Colon (tissue), 2 donors: ENCODE measurements at regions not wholly inside any gene's neighbourhood (a gene's known extent, or its start where the extent isn't known, plus 50 kb on each side); places are given as distances from the start of the nearest gene placed in this dataset.

ENCODE experiments used
- FAIRE-seq: peaks from 2 replicates; lab custom pipeline; 2012; peaks lifted over from hg19 to GRCh38; lab: Jason Lieb, UNC
- donor health status: control.
- donor health status: control.

GRCh38 chr6:44661221-44662008, 273.9 kb downstream of the CDC5L start:
- FAIRE-seq, result no peak

DNA sequence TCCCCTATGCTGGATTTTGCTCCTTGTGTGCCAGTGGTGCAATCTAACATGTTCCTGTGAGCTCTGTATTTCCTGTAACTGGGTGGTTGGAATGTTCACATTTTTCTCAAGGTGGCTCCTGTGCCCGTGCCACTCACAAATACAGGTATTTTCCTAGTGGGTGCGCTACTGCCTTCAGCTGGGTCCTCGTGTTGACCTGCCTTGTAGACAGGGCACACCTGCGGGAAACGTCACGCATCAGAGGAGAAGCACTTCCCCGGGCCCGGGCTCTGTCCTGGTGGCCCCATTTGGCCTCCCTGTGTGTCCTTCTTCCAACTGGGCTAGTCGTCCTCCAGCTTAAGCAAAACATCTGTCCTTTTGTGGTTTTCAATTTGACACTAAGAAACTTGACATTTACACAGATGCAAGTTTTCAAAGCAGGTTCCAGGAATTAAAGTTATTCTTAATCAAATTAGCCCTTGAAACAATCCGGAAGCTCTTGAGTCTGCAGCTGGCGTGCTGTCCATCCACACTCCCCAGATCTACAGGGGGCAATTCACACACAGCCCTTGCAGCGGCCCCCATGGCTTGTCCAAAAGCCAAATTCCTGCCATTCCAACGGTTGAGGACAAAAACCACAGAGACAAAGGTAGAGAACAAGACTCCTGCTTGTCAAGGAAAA, 275.1 kb downstream of the CDC5L start:
- no peak for FAIRE-seq

DNA sequence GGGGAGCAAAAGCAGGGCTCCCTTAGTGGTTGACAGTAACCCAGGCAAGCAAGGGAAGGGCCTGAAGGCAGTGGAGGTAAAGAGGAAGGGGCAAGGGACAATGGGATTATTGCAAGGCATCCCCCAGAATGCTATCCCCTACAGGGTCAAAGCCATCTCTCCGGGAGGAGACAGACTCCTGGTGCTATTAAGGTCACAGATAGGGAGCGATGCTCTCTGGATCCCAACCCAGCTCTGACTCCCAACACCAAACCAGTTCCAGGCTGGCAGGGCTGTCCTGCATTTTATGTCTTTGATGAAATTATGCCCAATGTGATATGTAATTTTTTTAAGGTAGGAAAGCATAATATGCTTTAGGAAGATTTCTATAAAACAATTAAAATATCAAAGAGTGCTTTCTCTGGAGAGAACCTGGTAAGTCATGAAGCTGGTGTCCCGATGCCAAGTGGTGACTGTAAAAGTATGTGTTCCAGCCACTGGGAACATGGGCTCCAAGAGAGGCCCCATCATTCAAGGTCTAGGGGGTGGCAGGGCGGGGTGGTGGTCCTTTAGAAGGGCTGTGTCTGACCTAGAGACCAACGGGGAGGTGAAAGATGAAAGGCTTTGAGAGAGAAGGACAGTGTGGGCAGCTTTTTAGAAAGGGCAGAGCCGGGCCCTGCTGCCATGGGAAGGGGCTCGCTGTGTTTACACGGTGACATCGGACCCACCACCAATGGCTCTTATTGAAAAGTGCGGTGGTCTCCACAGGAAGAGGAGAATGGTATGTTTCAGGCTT, 276.5 kb downstream of the CDC5L start:
- FAIRE-seq, result no peak

DNA sequence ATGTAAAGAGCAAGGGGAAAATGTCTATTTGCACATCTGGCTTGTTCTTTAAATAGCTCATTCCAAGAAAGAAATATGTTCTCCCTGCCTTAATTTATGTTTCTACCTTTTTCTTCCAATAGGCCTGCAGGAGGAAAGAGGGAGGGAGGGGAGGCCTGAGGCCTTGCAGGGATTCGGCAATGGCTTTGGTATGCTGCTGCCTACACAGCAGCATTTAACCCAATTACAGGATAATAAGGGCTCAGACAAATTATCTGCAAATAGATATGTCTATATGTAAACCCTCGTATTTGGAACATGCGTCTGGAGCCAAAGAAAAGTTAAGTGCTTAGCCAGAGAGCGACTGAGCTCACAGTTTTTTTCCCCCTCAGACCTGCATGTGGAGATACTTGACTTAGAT, 277.2 kb downstream of the CDC5L start:
- FAIRE-seq, result no peak

GRCh38 chr6:44665143-44665542, 277.6 kb downstream of the CDC5L start:
- no peak for FAIRE-seq

GRCh38 chr6:44665683-44666082, 278.2 kb downstream of the CDC5L start:
- no peak for FAIRE-seq

- FAIRE-seq, result no peak
Observed at GRCh38 chr6:44666324-44666723, 278.8 kb downstream of the CDC5L start.

DNA sequence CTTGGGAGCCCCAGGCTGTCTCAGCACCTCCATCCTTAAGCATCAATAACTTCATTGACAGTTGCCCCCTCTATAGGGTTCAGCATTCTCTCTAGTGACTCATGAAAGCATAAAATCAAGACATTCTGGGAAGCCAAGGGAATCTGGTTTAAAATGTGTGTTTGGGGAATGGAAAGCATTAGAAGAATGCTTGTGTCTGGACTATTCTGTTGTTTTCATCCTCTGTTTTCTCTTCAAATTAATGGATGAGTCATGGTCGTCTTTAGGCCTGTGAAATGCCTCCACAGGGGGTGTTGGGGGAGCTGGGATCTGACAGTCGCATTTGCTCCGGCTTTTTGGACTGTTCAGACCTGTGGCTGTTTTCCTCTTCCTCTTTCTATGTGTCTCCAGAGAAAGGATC, 279.7 kb downstream of the CDC5L start:
- no peak for FAIRE-seq

- no peak for FAIRE-seq
Observed at GRCh38 chr6:44667668-44668390, 280.3 kb downstream of the CDC5L start.

GRCh38 chr6:44668391-44668930, 281.0 kb downstream of the CDC5L start:
- no peak for FAIRE-seq

DNA sequence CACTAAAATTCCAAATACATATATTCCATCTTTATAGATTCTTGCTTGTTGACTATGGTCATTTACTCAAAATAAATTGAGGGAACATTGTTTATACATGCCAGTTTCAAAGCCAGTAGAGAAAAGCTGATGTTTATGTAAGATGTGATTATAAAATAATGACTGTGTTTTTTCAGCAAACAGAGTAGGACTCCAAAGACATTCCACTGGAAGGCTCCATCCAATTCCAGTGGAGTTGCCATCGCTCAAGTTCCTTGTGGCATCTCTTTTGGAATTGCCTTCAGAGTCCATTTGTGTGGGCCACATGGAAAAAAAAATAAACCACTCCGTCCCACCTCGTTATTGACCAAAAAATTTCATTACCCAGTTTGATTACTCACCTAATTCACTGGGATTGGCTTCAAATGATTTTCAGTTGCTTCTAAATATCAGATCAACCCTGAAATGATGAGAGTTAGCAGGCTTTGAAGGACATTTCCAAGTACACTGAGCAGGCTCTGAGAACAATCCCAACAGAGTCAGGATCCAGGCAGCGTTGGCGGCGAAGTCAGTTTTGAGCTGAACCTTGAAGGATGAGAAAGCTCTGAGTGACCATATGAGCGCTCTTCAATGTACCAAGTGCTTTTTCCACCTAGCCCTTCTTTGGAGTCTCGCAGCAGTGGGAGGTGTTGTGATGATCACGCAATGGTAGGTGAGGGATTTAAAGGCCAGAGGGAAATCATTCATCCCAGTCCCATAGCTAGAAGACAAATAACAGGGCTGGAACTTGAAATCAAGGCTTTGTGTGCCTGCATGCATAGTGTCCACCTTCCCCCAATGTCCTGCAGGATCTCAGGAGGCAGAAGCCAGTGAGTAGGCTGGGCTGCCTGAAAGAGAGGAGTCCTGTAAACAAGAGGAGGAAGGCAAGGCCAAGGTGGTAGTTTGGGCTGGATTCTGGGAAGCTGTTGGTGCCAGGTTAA, 281.7 kb downstream of the CDC5L start:
- FAIRE-seq, result no peak

DNA sequence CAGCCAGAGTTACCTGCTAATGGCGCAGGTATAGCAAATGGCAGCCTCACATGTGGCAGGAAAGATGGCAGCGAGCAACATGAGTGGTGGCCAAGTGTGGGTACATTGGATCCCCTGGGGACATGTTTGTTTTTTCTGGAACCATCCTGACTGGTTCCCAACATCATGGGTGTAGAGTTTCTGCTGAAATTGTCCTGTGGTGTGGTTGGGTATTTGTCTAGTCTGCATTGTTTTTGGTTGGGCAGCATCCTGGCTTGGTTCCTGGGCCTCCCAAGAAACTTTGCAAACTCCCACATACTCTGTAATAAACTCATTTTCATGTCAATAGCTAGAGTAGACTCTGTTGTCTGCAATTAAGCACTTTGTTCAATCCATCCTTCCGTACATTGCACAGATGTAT, 282.6 kb downstream of the CDC5L start:
- FAIRE-seq, result no peak

DNA sequence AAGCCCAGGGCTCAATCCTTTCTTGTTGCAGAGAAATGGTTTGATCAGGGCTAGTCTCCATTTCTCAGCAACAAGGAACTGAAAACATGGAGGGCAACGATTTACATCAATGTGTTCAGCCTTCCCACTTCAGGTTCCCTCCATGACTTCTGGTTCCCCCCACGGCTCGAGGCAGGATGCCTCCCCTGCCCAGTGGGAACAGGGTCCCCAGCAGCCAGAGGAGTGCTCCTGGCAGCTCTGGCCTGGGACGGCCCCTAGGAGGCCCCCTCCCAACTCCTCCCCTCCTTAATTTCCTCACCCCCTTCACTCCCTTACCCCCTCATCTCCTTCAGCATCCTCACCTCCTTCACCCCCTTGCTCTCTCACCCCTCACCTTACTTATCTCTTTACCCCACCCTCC, 283.8 kb downstream of the CDC5L start:
- FAIRE-seq, result no peak

GRCh38 chr6:44672086-44672485, 284.6 kb downstream of the CDC5L start:
- no peak for FAIRE-seq

- no peak for FAIRE-seq
Observed at GRCh38 chr6:44672841-44673240, 285.3 kb downstream of the CDC5L start.

DNA sequence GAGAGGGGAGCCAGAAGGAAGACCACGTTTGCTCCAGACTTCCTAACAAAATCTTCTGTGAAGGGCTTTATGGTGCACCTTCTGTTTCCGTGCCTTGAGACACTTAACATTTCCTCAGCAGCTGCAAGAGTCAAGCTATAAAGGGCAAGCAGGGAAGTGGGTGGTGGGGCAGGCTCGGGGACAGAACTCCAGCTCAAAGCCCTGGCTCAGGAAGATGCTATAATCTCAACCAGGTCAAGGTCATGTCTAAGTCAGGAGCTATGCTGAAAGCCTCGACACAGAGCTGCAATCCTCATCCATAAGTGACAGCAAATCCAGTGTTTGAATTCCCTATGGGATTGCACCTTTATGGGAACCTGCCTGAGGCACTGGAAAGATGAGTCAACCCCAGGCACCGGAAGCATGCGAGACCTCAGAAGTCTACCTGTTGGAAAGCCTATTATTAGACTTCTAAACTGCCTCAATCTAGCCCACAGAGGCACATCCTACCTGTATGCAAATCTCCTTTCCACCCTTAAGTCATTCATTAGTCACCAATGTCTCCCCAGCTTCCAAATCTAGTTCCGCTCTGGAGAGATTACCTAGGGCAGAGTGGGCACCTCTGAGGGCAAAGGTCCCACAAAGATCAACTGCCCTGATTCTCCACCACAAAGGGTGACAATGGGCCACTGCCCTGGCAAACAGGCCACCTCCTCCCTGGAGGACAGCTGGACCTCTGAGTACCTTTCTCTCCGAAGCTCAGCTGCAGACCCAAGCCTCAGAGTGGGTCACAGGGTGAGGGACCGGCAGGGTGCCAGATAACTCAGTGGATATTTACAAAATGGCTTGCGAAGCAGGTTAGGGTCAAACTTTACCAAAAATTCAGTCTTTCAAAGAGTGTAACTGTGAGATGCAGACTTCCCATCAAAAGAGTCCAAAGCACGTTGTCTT, 287.0 kb downstream of the CDC5L start:
- no peak for FAIRE-seq

DNA sequence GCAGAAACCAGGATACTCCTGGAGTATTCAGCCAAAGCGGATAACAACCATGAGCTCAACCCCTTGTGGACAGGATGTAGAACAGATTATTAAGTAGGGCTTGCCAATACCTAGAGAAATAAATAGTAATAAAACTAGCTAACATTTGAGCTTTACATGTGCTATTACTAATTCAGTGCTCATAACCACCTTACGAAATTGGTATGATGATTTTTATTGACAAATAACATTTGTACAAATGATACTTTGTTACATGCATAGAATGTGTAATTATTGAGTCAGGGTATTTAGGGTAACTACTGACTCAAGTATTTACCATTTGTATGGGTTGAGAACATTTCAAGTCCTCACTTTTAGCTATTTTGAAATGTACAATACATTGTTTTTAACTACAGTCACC, 287.9 kb downstream of the CDC5L start:
- no peak for FAIRE-seq

DNA sequence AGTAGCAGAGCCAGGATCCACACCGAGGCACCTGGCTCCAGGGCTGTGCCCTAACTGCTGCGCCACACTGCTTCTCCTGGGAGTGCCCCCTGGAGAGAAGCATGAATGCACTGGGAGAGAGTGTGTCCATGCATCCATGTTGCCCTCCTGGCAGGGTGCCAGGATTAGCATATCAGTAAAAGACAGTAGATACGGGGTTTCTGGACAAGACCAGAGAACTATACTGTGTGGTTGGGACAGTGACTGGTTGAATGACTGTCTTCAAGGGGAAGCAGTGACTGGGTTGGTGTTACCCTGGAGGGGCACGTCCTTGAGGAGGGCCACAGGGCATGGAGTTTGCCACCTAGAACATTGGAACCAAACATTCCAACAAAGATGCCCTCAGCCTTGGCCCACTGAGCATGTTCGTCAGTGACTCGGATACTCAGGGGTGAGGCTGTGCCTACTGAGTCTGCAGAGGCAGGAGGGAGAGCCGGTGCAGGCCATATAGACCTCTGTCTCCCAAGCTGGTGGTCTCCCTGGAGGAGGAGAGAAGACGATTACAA, 288.8 kb downstream of the CDC5L start:
- no peak for FAIRE-seq

DNA sequence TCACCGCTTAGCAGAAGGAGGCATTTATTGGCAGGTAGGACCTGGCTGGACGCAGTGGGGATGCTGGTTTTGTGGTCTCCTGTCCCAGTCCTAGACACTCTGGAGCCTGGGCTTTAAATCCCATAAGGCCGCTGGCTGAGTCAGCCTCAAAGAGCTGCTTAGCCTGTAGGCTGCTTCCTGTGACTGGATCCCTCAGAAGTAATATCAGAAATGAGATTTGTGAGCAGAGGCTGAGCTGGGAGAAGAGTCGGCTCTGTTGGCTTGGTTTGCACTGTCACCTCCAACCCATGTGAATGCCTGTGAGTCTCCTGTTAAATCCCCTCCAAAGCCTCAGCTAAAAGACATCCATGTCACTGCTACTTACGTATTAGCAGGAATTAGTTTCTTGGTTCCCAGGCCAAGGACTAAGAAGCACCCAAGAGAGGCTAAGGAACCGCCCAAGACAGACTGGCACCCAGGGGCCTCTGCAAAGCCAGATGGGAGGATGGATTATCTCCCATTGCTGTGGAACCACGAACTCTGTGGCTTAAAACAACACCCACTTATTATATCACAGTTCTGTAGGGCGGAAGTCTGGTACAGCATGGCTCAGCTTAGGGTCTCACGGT, 289.4 kb downstream of the CDC5L start:
- FAIRE-seq, result no peak
